ENCODE measurements at regions not wholly inside any gene's neighbourhood (a gene's known extent, or its start where the extent isn't known, plus 50 kb on each side); places are given as distances from the start of the nearest gene placed in this dataset.

GRCh38 chr5:86841000-86841644, 223.4 kb downstream of the COX7C start:
- TF ChIP-seq CTCF (conservative IDR thresholded peaks at IDR 0.05) (no peak), ZFX (IDR thresholded peaks at IDR 0.05) (no peak)
